Coronary artery (tissue), 2 donors: ENCODE measurements at regions not wholly inside any gene's neighbourhood (a gene's known extent, or its start where the extent isn't known, plus 50 kb on each side); places are given as distances from the start of the nearest gene placed in this dataset.

ENCODE experiments used
- DNase-seq: peaks from one replicate; pipeline ENCODE4 v3.0.0-alpha.2; 2017; ENCODE audit warnings: low spot score
- H3K27ac ChIP-seq, 2 donors: fragments of 200-600 bp; sonication (generic); one replicate each; pipeline ENCODE4 v1.5.1; 2016 to 2019
- H3K4me3 ChIP-seq: fragments of 200-600 bp; sonication (generic); 2 replicates; pipeline ENCODE4 v1.5.1; 2016; ENCODE audit warnings: mild to moderate bottlenecking, moderate library complexity
- TF ChIP-seq, protein P1 (sequence below): fragments of 200-600 bp; sonication (generic); IDR thresholded peaks from one replicate; pipeline ENCODE4 v1.5.1; 2019; ENCODE audit warnings: antibody characterized with exemption

DNA sequence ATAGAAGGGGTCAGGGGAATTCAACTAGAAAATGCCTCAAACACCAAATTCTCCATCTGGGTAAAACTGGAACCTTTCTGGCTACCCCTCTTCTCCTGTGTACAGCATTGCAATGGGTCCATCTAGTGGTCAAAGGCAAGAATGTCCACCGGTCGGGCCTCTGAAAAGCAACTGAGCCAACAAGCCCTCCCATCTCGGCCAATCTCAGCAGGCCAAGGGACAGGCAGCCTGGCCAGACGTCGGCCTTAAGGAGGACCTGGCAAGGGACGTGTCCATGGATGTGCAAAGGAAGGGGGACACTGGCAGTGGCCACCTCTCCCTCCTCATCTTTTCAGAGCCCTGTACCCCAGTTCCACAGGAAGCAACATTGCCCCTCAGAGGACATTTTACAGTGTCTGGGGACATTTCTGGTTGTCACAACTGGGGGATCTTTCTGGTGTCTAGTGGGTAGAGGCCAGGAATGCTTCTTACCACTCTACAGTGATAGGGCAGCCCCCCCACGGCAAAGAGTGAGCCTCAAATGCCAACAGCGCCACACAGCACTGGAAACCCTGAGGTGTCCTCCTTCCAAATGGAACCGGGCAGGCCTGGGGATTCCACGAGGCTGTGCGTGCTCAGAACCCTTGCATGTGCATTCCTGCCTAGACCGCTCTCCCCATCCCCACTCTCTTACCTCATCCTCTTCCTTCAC lies 99.8 kb upstream of the FOXA2 start:
- Histone ChIP-seq H3K27ac (no peak overlapping the region), H3K4me3 (no peak overlapping the region)
- TF ChIP-seq, protein P1, sequence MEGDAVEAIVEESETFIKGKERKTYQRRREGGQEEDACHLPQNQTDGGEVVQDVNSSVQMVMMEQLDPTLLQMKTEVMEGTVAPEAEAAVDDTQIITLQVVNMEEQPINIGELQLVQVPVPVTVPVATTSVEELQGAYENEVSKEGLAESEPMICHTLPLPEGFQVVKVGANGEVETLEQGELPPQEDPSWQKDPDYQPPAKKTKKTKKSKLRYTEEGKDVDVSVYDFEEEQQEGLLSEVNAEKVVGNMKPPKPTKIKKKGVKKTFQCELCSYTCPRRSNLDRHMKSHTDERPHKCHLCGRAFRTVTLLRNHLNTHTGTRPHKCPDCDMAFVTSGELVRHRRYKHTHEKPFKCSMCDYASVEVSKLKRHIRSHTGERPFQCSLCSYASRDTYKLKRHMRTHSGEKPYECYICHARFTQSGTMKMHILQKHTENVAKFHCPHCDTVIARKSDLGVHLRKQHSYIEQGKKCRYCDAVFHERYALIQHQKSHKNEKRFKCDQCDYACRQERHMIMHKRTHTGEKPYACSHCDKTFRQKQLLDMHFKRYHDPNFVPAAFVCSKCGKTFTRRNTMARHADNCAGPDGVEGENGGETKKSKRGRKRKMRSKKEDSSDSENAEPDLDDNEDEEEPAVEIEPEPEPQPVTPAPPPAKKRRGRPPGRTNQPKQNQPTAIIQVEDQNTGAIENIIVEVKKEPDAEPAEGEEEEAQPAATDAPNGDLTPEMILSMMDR = peak; percentile 86
- no peak for DNase-seq

DNA sequence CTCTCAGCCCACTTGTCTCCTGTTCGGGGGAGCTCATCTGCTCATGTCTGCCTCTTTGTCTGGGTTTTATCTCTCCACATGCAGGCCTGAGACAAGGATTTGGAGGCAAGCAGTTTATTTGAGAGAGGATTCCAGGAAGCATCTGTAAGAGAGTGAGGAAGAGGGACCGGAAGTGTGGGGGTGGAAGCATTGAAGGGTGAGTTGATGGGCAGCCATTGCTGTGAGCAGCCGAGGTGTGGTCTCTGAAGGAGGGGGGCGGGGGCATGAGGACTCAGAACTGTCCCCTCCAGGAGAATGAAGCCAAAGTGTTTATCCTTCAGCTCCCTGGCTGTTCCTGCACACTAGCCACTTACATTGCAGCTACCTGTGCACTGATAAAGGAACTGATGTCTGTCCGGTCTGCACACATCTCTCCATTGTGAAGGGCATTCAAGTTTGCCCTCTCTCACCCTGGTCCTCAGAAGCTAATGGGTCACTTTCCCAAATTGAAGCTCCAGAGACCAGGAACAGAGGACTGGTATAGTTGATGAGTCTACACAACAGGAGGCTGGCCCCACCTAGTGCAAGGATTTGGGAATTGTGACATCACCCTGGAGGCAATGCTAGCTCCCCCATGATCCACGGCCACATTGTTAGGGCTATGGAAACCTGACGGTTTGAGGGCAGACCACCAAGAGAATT lies 100.5 kb upstream of the FOXA2 start:
- Histone ChIP-seq H3K4me3 (no peak overlapping the region), H3K27ac (no peak overlapping the region)
- TF ChIP-seq, protein P1 = no peak
- no peak for DNase-seq

DNA sequence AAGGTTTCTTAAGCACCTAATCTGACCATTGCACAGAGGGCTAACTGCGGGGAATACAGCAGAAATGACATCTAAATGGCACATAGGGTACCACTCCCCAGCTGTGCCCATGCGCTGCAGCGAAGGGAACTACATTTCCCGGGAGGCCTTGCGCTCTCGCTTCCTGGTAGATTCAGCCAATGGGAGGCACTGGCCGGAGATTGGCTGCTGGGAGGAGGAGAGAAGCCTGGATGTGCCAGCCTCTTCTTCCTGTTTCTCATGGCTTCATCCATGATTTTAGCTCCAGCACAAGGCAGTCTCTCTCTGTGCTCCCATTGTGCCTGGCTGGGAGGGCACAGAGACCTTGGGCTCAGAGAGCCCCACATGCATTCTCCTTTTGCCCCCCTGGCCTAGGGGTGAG lies 101.7 kb upstream of the FOXA2 start:
- no peak for DNase-seq
- TF ChIP-seq, protein P1 = no peak
- Histone ChIP-seq H3K27ac (no peak overlapping the region), H3K4me3 (no peak overlapping the region)

DNA sequence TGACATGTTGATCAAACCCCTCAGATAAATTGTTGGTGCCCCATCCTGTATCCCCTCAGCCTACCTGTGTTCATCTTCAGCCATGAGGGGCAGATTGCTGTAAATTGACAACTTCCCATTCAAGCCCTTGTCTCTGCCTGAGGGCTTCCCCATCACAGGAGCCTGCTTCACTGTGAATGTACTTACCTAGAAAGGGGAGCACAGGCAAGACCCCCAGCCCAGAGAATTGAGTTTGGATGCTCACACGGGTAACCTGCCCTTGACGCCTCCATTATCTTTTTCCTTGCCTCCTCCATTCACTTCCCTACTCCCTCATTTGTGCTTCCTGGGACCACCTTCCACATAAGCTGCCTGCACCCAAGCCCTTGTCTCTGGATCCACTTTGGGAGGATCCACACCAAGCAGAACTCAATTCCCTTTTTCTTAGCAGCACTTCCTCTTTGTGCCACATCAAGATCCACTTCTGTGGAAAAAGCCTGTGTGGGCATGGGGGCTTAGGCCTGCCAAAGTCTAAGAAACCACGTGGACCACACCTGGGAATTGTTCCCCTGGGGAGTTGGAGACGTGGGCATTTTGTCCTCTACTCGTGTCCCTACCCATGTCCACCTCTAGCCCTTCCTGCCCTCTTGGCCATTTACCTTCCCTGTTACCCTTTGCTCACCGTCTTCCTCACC lies 103.4 kb upstream of the FOXA2 start:
- no peak overlapping the region for H3K27ac ChIP-seq
- TF ChIP-seq, protein P1 = no peak
- no peak overlapping the region for H3K4me3 ChIP-seq
- DNase-seq = no peak

DNA sequence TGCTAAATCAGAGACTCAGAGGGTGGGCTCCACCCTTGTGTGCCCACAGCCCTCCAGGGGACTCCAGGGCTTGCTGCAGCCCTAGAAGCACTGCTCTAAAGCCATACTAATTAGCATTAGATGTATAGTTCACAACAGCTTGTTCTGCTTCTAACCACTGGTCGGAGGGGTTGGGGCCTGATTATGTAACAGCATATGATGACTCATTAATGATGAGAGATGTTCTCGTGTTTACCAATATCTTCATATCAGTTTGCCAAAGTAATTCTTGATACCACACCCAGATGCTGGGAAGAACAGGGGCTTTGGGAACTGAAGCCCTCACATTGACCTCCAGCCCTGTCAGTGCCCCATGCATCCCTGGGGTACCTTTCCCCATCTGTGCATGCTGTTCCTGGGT lies 104.1 kb upstream of the FOXA2 start:
- Histone ChIP-seq H3K4me3 (no peak overlapping the region), H3K27ac (no peak overlapping the region)
- DNase-seq = no peak
- TF ChIP-seq, protein P1 = no peak

DNA sequence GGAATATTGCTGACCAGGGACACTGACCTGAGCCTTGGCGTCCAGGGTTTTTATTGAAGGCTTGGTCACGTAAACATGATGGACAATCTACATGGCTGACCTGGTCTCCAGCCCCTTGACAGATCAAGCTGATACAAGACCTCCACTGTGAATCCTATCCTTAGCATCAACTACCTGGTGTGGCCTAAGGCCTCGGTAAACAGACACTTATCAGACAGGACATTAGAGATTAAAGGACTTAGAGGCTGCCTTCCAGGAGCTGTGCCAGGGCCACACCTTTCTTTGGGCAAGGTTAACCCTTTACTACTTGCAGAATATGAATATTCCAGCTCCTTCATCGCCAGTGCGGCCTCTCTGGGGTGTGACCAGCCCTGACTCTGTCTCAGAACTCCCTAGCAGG lies 104.9 kb upstream of the FOXA2 start:
- TF ChIP-seq, protein P1 = no peak
- Histone ChIP-seq H3K4me3 (no peak overlapping the region), H3K27ac (no peak overlapping the region)
- no peak for DNase-seq
